ENCODE measurements at regions not wholly inside any gene's neighbourhood (a gene's known extent, or its start where the extent isn't known, plus 50 kb on each side); places are given as distances from the start of the nearest gene placed in this dataset.

DNA sequence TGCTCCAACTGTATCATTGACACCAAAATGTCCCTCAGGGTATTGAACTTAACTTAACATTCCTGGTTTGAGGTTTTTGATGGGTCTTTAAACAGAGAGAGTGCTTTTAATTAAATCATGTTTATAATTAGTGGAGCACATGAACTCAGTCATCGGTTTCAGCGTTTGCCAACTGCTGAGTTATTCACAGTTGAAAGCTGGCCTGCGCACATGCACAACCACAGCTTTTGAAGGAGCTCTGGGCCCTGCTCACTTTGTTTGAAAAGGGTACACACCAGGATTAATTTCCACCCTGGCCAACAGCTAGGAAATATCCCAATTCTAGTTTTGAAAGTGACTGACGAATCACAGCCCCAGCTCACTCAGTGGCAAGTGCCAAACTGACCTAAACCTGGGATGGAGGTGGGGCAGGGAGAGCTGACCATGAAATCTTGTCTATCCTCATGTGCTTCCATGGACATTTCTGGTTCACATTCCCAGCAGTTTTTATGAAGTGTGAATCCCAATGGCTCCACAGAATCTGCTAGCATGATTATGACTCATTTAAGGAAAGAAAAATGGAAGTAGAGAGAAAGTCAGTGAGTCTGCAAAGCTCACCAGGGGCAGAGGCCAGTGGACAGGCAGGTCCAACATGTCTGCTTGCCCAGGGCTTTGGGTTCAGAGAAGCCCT is 247.8 kb downstream of the FNDC1 start:
- TF ChIP-seq, protein P1, sequence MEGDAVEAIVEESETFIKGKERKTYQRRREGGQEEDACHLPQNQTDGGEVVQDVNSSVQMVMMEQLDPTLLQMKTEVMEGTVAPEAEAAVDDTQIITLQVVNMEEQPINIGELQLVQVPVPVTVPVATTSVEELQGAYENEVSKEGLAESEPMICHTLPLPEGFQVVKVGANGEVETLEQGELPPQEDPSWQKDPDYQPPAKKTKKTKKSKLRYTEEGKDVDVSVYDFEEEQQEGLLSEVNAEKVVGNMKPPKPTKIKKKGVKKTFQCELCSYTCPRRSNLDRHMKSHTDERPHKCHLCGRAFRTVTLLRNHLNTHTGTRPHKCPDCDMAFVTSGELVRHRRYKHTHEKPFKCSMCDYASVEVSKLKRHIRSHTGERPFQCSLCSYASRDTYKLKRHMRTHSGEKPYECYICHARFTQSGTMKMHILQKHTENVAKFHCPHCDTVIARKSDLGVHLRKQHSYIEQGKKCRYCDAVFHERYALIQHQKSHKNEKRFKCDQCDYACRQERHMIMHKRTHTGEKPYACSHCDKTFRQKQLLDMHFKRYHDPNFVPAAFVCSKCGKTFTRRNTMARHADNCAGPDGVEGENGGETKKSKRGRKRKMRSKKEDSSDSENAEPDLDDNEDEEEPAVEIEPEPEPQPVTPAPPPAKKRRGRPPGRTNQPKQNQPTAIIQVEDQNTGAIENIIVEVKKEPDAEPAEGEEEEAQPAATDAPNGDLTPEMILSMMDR (IDR thresholded peaks at IDR 0.05 in 8 of 11, conservative IDR thresholded peaks at IDR 0.05 in 3 of 11) = no peak
- no peak for TF ChIP-seq POLR2AphosphoS5 (IDR thresholded peaks at IDR 0.05)

Measured in spleen (tissue), 7 donors.